Central memory CD8-positive, alpha-beta T cell (primary cell): ENCODE measurements at regions not wholly inside any gene's neighbourhood (a gene's known extent, or its start where the extent isn't known, plus 50 kb on each side); places are given as distances from the start of the nearest gene placed in this dataset.

Experiments
- ATAC-seq: fragments of 150-1000 bp; cut with Tn5 transposase; replicated peaks from 2 replicates; pipeline ENCODE4 v1.10.0; 2022; ENCODE audit warnings: mild to moderate bottlenecking, moderate FRiP score, moderate number of reproducible peaks; ENCODE audit not compliant: poor library complexity, severe bottlenecking; ENCODE audit errors: extremely low read depth
- DNase-seq, 2 donors: peaks; one replicate each; pipeline ENCODE4 v3.0.0; 2021; ENCODE audit warnings: low spot score in 2 of 2
- H3K27ac Mint-ChIP-seq: one replicate; pipeline ENCODE4 v1.8.0; 2022; ENCODE audit warnings: low read depth, mild to moderate bottlenecking, moderate library complexity, mixed read lengths
- H3K27me3 Mint-ChIP-seq: one replicate; pipeline ENCODE4 v1.8.0; 2022; ENCODE audit warnings: mixed read lengths
- H3K36me3 Mint-ChIP-seq: one replicate; pipeline ENCODE4 v1.8.0; 2022; ENCODE audit warnings: mild to moderate bottlenecking, moderate library complexity, mixed read lengths; ENCODE audit not compliant: insufficient read depth
- H3K4me1 Mint-ChIP-seq: one replicate; pipeline ENCODE4 v1.8.0; 2022; ENCODE audit warnings: mixed read lengths
- H3K4me3 Mint-ChIP-seq: one replicate; pipeline ENCODE4 v1.8.0; 2022; ENCODE audit warnings: mild to moderate bottlenecking, moderate library complexity, mixed read lengths
- H3K9me3 Mint-ChIP-seq: one replicate; pipeline ENCODE4 v1.8.0; 2022; ENCODE audit warnings: mixed read lengths

DNA sequence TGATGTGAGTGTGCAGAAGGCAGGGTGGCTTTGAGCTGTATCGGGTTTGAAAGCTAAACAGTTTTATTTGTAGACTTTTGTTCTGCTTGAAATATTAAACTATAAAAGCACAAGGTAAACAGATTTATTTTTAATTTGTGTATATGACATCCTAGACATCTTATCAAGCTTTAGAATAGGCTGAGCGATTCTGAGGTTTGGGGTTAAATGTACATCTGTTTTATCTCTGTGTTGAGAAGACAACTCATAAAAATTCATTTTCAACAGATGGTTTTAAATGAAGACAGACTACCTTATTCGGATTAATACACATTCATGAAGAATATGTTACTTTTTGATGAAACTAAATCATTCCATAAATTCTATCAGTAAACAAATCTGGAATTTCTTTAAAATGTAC lies 368.8 kb downstream of the RPRM start:
- DNase-seq (no peak), ATAC-seq (no peak)
- Mint-ChIP-seq H3K9me3 (no peaks in the 10 kb centered on the region), H3K27ac (no peak overlapping the region), H3K4me1 (peaks cover 14% of the 10 kb centered on the region), H3K27me3 (no peaks in the 10 kb centered on the region), H3K4me3 (no peak overlapping the region), H3K36me3 (no peaks in the 10 kb centered on the region)

DNA sequence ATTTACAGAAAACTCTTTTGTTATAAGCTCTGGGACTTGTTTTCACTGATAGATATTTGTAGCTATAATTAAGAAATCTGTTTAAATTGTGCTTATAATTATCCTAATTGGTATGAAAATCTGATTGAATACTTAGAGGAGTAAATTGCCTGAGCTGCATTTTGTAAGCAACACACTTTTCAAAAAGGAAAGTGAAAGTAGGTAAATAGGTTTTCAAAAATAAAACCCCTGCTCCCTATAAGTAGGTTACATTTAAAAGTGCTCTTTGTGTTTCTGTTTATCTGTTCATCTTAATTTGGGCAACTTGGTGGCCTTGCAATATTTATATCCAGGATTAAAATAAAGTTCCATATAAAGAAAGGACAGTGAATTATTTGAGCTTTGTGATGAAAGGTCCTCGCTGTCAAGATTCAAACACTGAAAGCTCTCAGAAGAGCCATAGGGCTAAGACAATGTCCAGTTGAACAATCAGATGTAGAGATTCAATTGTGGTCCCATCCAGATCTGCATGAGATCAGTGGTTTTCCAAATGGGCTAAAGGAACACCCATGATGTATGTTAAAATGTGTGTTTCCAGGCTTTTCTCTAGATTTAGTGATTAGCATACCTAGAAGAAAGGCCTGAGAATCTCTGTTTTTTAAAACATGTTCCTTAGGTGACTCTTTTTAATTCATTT lies 371.6 kb downstream of the RPRM start:
- Mint-ChIP-seq H3K27me3 (no peaks in the 10 kb centered on the region), H3K4me1 (peaks cover 14% of the 10 kb centered on the region), H3K9me3 (no peaks in the 10 kb centered on the region), H3K4me3 (peak overlapping the region; percentile 55), H3K27ac (peak overlapping the region; percentile 62), H3K36me3 (no peaks in the 10 kb centered on the region)
- ATAC-seq (no peak), DNase-seq (no peak)

DNA sequence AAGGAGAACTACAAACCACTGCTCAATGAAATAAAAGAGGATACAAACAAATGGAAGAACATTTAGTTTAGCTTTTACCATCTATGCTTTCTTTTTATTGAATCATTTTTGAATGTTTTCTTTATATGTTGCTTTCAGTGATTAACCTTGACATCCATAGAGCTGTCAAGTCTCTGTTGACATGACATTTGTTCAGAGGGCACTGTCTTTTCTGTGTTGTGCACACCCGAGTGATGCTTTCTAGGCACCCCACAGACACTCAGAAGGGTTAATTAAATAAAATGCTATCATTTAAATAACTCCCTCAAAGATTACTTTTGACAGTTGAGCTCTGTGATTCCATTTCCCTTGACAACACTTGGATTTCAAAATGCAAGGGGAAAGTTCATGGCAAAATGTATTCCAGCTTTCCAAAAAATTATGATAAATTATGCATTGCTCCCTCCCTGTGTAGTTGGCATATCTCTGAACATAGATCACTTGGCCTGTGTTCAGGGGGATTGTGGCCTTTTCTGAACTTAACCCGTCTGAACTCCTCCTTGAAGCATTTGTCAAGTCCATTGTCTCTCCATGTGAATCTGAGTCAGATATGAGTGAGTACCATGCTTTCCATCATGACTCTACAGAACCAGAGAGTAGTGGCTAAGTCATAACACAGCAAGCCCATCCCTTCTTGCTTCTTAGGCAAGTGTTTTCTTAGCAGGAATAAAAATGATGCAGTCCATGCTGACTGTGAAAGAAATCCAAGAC lies 372.6 kb downstream of the RPRM start:
- Mint-ChIP-seq H3K9me3 (no peaks in the 10 kb centered on the region), H3K4me3 (peak overlapping the region; percentile 55), H3K36me3 (no peaks in the 10 kb centered on the region), H3K4me1 (peaks cover 14% of the 10 kb centered on the region), H3K27me3 (no peaks in the 10 kb centered on the region), H3K27ac (no peak overlapping the region)
- DNase-seq (no peak), ATAC-seq (no peak)

DNA sequence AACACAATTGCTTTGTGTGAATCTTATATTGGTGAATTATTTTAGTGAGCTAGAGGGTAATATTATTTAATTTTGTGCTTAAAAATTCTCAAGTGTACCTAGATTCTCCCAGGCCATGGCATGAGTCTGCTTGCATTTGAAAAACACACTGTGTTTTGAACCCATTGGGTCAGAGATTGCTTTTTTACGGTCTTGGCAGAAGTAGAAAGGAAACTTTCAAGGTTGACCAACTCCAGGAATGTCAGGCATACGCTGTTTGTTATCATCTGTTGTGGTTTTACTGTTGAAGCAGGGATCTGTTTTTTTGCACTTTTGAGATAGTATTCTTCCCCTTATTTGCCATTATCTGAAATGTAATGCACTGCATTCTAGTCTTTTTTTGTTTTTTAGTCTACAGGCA lies 377.4 kb downstream of the RPRM start:
- Mint-ChIP-seq H3K4me3 (no peak overlapping the region), H3K27ac (no peak overlapping the region), H3K27me3 (no peaks in the 10 kb centered on the region), H3K9me3 (no peaks in the 10 kb centered on the region), H3K36me3 (no peaks in the 10 kb centered on the region), H3K4me1 (peaks cover 3% of the 10 kb centered on the region)
- ATAC-seq (no peak), DNase-seq (no peak)

DNA sequence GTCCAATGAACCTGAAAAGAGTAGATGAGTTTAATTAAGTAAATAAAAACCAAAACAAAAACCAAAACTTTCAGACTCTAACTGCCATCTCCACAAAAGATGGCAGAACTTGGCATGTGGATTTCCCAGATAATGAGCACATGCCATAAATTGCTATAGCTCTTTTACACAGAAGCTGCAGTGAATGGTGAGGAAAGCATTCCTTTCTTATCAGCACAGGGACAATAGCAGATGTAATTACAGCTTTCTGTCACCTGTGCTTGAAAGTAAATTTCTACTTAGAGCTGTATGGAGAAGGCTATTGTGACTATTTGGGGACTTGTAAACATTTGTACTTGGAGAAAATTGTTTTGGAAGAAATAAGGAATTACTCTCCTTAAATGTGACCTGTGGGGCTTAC lies 378.4 kb downstream of the RPRM start:
- ATAC-seq, result no peak
- Mint-ChIP-seq H3K27ac (no peak overlapping the region), H3K4me1 (no peaks in the 10 kb centered on the region), H3K9me3 (no peaks in the 10 kb centered on the region), H3K4me3 (no peak overlapping the region), H3K27me3 (no peaks in the 10 kb centered on the region), H3K36me3 (no peaks in the 10 kb centered on the region)
- no peak for DNase-seq

DNA sequence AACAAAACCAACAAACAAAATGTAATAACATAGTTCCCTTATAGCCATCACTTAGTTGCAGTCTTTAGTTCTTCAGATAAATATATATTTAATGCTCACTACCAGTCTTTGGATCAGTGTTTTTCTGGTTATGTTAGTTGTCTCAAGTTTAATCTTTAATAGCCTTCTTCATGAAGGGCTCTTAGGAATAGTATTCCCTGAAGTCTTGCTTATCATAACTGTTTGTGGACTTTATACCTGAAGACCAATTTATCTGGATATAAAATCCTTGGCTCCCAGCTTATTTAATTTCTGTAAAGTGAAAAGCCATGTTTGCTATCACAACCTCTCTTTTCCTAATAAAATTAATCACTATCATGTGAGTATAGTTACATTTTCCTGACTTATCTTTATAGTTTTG lies 379.7 kb downstream of the ARL6IP6 start:
- Mint-ChIP-seq H3K9me3 (no peaks in the 10 kb centered on the region), H3K27ac (no peak overlapping the region), H3K4me1 (no peaks in the 10 kb centered on the region), H3K4me3 (no peak overlapping the region), H3K27me3 (no peaks in the 10 kb centered on the region), H3K36me3 (no peaks in the 10 kb centered on the region)
- DNase-seq (no peak), ATAC-seq (no peak)

DNA sequence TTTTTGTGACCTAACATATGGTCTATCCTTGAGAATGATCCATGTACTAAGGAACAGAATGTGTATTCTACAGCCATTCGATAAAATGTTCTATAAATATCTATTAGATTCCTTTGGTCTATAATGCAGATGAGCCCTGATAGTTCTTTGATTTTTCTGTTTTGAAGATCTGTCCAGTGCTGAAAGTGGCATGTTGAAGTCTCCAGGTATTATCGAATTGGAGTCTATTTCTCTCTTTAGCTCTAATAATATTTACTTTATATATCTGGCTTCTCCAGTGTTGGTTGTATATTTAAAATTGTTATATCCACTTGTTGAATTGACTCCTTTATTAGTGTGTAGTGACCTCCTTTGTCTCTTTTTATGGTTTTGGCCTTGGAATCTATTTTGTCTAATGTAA lies 377.9 kb downstream of the ARL6IP6 start:
- Mint-ChIP-seq H3K4me1 (no peaks in the 10 kb centered on the region), H3K9me3 (no peaks in the 10 kb centered on the region), H3K4me3 (no peak overlapping the region), H3K36me3 (no peaks in the 10 kb centered on the region), H3K27me3 (no peaks in the 10 kb centered on the region), H3K27ac (no peak overlapping the region)
- no peak for DNase-seq
- ATAC-seq, result no peak

DNA sequence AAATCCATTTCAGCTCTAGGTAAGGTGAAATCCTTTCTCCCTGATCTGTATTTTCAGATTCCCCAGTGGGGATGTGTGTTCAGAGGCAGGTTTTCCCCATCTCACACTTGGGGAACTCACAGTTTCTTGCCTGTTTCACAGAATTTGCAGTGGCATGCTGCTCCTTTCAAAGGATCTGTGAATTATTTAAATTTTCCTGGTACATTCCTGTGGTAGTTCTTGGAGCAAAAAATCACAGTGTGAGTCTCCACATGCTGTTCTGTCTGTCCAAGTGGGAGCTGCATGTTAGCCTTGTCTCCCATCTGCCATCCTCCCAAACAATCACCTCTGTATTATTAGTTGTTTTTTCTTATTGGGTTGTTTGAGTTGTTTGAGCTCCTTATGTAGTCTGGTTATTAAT lies 372.9 kb downstream of the ARL6IP6 start:
- H3K4me1 Mint-ChIP-seq, result no peaks in the 10 kb centered on the region
- no peaks in the 10 kb centered on the region for H3K9me3 Mint-ChIP-seq
- no peak overlapping the region for H3K27ac Mint-ChIP-seq
- no peaks in the 10 kb centered on the region for H3K27me3 Mint-ChIP-seq
- peaks cover 3% of the 10 kb centered on the region for H3K36me3 Mint-ChIP-seq
- H3K4me3 Mint-ChIP-seq, result no peak overlapping the region
- ATAC-seq (no peak), DNase-seq (no peak)

DNA sequence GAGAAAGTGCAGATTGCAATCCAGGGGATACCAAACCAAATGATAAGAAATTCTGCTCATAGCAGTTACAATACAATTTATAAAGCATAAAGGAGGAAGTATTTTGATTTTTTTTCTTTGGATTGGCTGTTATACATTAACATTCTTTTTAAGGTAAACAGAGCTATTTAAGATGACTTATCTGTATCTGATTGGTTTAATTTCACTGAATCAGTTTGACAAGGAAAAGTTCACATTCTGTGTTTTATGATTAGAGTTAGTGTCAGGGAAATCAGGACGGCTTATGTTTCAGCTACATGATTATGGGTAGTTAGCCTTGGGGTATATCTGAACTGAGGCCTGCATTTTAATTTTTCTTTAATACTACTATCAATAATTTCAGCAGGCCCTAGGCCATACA lies 360.9 kb downstream of the ARL6IP6 start:
- Mint-ChIP-seq H3K4me3 (no peak overlapping the region), H3K27ac (no peak overlapping the region), H3K36me3 (no peaks in the 10 kb centered on the region), H3K9me3 (peaks cover 10% of the 10 kb centered on the region), H3K27me3 (no peaks in the 10 kb centered on the region), H3K4me1 (no peaks in the 10 kb centered on the region)
- no peak for ATAC-seq
- DNase-seq, result no peak

DNA sequence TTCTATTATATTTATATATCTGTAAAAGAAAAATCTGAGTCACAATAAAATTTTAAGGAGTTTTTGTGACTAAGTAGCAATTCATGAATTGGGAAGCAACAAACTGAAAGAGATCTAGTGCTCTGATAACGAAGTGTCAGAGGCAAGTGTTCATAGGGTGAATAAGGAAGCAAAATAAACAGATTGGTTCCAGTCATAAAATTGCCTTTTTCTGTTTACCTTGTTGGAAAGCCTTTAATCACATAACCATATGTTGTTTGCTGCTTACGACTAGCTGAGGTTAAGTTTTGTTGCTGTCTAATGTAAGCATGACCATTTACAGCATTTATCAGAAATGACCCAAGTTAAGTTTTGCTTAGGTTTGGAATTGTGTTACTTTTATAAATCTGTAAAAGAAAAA lies 358.9 kb downstream of the ARL6IP6 start:
- Mint-ChIP-seq H3K36me3 (peaks cover 2% of the 10 kb centered on the region), H3K27ac (no peak overlapping the region), H3K27me3 (no peaks in the 10 kb centered on the region), H3K4me1 (no peaks in the 10 kb centered on the region), H3K4me3 (no peak overlapping the region), H3K9me3 (peaks cover 5% of the 10 kb centered on the region)
- no peak for ATAC-seq
- no peak for DNase-seq

DNA sequence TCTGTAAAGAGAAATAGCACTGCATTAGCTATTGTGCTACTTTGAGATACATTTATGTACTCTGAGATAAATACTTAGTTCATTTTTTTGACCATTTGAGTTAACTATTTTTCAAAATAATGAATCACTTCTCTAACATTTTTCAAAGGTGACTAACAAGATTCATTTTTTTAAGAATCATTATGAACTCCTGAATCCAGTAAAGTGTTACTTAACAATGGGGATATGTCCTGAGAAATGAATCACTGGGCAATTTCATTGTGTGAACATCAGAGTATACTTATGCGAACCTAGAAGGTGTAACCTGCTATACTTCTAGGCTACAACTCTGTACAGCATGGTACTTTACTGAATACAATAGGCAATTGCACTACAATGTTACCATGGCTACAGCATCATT lies 355.8 kb downstream of the ARL6IP6 start:
- H3K4me1 Mint-ChIP-seq, result no peaks in the 10 kb centered on the region
- DNase-seq (no peak), ATAC-seq (no peak)
- H3K27me3 Mint-ChIP-seq, result no peaks in the 10 kb centered on the region
- no peak overlapping the region for H3K4me3 Mint-ChIP-seq
- H3K27ac Mint-ChIP-seq, result no peak overlapping the region
- H3K36me3 Mint-ChIP-seq, result peaks cover 2% of the 10 kb centered on the region
- no peaks in the 10 kb centered on the region for H3K9me3 Mint-ChIP-seq

DNA sequence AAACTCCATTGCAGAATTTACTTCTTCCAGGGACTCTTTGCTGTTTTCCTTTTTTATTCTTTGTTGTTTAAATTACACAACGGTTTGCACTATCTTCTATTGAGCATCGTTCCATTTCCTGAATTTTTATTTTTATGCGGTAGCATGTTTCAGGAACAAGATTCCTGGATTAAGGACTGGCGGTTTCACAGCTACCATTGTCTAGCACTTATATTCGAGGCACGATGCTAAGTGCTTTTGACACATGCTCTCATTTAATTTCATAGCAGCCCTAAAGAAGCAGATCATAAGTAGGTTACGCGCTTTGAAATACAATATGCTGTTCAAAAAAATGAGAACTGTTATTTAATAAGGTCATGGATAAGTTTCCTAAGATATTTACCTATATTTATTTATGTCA lies 354.4 kb downstream of the ARL6IP6 start:
- Mint-ChIP-seq H3K27me3 (no peaks in the 10 kb centered on the region), H3K9me3 (no peaks in the 10 kb centered on the region), H3K27ac (no peak overlapping the region), H3K4me1 (no peaks in the 10 kb centered on the region), H3K4me3 (no peak overlapping the region), H3K36me3 (peaks cover 2% of the 10 kb centered on the region)
- DNase-seq (no peak), ATAC-seq (no peak)

DNA sequence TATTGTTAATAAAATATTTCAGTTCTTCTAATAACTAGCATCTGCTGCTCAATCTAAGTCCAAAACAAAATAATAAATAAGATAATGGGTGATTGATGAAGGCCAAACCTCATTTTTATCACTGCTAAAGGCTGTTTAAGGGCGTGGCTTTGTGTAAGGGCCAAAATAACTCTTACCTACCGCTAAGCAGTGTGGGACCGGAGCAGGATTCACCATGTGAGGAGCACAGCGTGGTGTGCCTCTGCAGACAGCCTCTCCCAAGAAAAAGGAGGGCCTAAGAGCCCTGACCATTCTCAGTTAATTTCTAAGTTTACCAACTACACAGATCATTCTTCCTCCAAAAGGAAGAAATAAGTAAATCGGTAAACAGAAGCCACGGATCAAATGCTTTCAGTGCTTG lies 353.7 kb downstream of the ARL6IP6 start:
- Mint-ChIP-seq H3K4me3 (no peak overlapping the region), H3K27ac (no peak overlapping the region), H3K9me3 (no peaks in the 10 kb centered on the region), H3K27me3 (no peaks in the 10 kb centered on the region), H3K36me3 (peaks cover 2% of the 10 kb centered on the region), H3K4me1 (no peaks in the 10 kb centered on the region)
- no peak for ATAC-seq
- no peak for DNase-seq
